GDM1 (cell line): ENCODE measurements at regions not wholly inside any gene's neighbourhood (a gene's known extent, or its start where the extent isn't known, plus 50 kb on each side); places are given as distances from the start of the nearest gene placed in this dataset.

Experiments used
- DNase-seq: peaks from one replicate; lab custom pipeline; 2025; lab: John Stamatoyannopoulos, UW

GRCh38 chr5:4640795-4641194 is 499.3 kb upstream of the ADAMTS16 start:
- no peak for DNase-seq

GRCh38 chr5:4642525-4642924 is 497.6 kb upstream of the ADAMTS16 start:
- no peak for DNase-seq

- DNase-seq = no peak
These were observed 496.9 kb upstream of the ADAMTS16 start for GRCh38 chr5:4643190-4643589.

- DNase-seq = no peak
These were observed 496.2 kb upstream of the ADAMTS16 start for GRCh38 chr5:4643960-4644359.

- no peak for DNase-seq
These were observed 493.3 kb upstream of the ADAMTS16 start for GRCh38 chr5:4646715-4647375.

- DNase-seq = no peak
These were observed 492.2 kb upstream of the ADAMTS16 start for GRCh38 chr5:4647955-4648354.

- DNase-seq = no peak
These were observed 488.1 kb upstream of the ADAMTS16 start for GRCh38 chr5:4651806-4652565.

GRCh38 chr5:4653475-4653874 is 486.7 kb upstream of the ADAMTS16 start:
- no peak for DNase-seq

GRCh38 chr5:4659851-4660250 is 480.3 kb upstream of the ADAMTS16 start:
- no peak for DNase-seq

- no peak for DNase-seq
These were observed 478.8 kb upstream of the ADAMTS16 start for GRCh38 chr5:4661326-4661725.

- no peak for DNase-seq
These were observed 478.3 kb upstream of the ADAMTS16 start for GRCh38 chr5:4661836-4662235.

GRCh38 chr5:4662756-4663155 is 477.4 kb upstream of the ADAMTS16 start:
- no peak for DNase-seq

- DNase-seq = no peak
These were observed 474.2 kb upstream of the ADAMTS16 start for GRCh38 chr5:4665911-4666310.

GRCh38 chr5:4674166-4674565 is 466.0 kb upstream of the ADAMTS16 start:
- no peak for DNase-seq

GRCh38 chr5:4676934-4677333 is 463.2 kb upstream of the ADAMTS16 start:
- no peak for DNase-seq

GRCh38 chr5:4684946-4685345 is 455.2 kb upstream of the ADAMTS16 start:
- DNase-seq = no peak

GRCh38 chr5:4698596-4698995 is 441.5 kb upstream of the ADAMTS16 start:
- no peak for DNase-seq

- no peak for DNase-seq
These were observed 440.5 kb upstream of the ADAMTS16 start for GRCh38 chr5:4699592-4699991.

GRCh38 chr5:4700069-4700468 is 440.1 kb upstream of the ADAMTS16 start:
- no peak for DNase-seq

- DNase-seq = no peak
These were observed 439.3 kb upstream of the ADAMTS16 start for GRCh38 chr5:4700871-4701270.

GRCh38 chr5:4703931-4704458 is 436.1 kb upstream of the ADAMTS16 start:
- DNase-seq = no peak

GRCh38 chr5:4704951-4705350 is 435.2 kb upstream of the ADAMTS16 start:
- no peak for DNase-seq

GRCh38 chr5:4716781-4717180 is 423.3 kb upstream of the ADAMTS16 start:
- DNase-seq = no peak

- no peak for DNase-seq
These were observed 422.7 kb upstream of the ADAMTS16 start for GRCh38 chr5:4717446-4717845.
